ENCODE measurements at regions not wholly inside any gene's neighbourhood (a gene's known extent, or its start where the extent isn't known, plus 50 kb on each side); places are given as distances from the start of the nearest gene placed in this dataset.

- Histone ChIP-seq H3K4me2 (no peak overlapping the region), H3K9me2 (ENCODE audit: insufficient read depth) (no peaks in the 10 kb centered on the region; the same call in 1 of the 2 replicates), H4K20me1 (ENCODE audit: insufficient read depth) (no peaks in the 10 kb centered on the region), H3K4me3 (no peak overlapping the region), H2AFZ (no peak overlapping the region), H3K4me1 (replicated peaks; ENCODE audit: insufficient read depth) (no peaks in the 10 kb centered on the region), H3K79me2 (ENCODE audit: low read depth) (no peaks in the 10 kb centered on the region), H3K36me3 (ENCODE audit: low read depth) (no peaks in the 10 kb centered on the region), H3K9me3 (ENCODE audit: insufficient read depth, low read depth) (no peaks in the 10 kb centered on the region), H3K27ac (no peak overlapping the region), H3F3A (ENCODE audit: insufficient read depth, low read depth) (no peaks in the 10 kb centered on the region), H3K27me3 (ENCODE audit: insufficient read depth, low read depth) (no peaks in the 10 kb centered on the region)
- ChIA-PET CTCF (no interaction called here), POLR2A (ENCODE audit: unreplicated experiment) (no interaction called here)
- DNase-seq = no peak
- TF ChIP-seq EZH2 (IDR thresholded peaks at IDR 0.05; ENCODE audit: low read depth) = no peak
- no peak for TF ChIP-seq CTCF (conservative IDR thresholded peaks at IDR 0.05)
- intact Hi-C loops (cut with micrococcal nuclease; ENCODE audit: unreplicated experiment) = loop anchor here (10.0 kb wide), 1 partner anchor 550 kb away; no protein-coding TSS in a partner anchor
- BruUV-seq (replicated peaks) = no TSS peak
Observed at GRCh38 chr15:87805117-87805820, 451.3 kb downstream of the NTRK3 start.

- no peaks in the 10 kb centered on the region for H3K79me2 ChIP-seq (ENCODE audit: low read depth)
- H3K4me1 ChIP-seq (replicated peaks; ENCODE audit: insufficient read depth) = no peaks in the 10 kb centered on the region
- H3K36me3 ChIP-seq (ENCODE audit: low read depth) = no peaks in the 10 kb centered on the region
- CTCF ChIA-PET = no interaction called here
- POLR2A ChIA-PET (ENCODE audit: unreplicated experiment) = no interaction called here
- no peaks in the 10 kb centered on the region for H4K20me1 ChIP-seq (ENCODE audit: insufficient read depth)
- no peaks in the 10 kb centered on the region for H3K27me3 ChIP-seq (ENCODE audit: insufficient read depth, low read depth)
- no TSS peak for BruUV-seq (replicated peaks)
- DNase-seq = no peak
- H3K9me2 ChIP-seq (ENCODE audit: insufficient read depth) = no peaks in the 10 kb centered on the region; the same call in 1 of the 2 replicates
- no peaks in the 10 kb centered on the region for H3K9me3 ChIP-seq (ENCODE audit: insufficient read depth, low read depth)
- TF ChIP-seq CTCF (conservative IDR thresholded peaks at IDR 0.05) = no peak
- no peak for TF ChIP-seq EZH2 (IDR thresholded peaks at IDR 0.05; ENCODE audit: low read depth)
- H2AFZ ChIP-seq = no peak overlapping the region
- intact Hi-C loops (cut with micrococcal nuclease; ENCODE audit: unreplicated experiment) = loop anchor here (10.0 kb wide), 1 partner anchor 550 kb away; no protein-coding TSS in a partner anchor
- no peak overlapping the region for H3K27ac ChIP-seq
- no peak overlapping the region for H3K4me3 ChIP-seq
- no peaks in the 10 kb centered on the region for H3F3A ChIP-seq (ENCODE audit: insufficient read depth, low read depth)
- no peak overlapping the region for H3K4me2 ChIP-seq
Observed at GRCh38 chr15:87804451-87804850, 452.1 kb downstream of the NTRK3 start.

- TF ChIP-seq EZH2 (IDR thresholded peaks at IDR 0.05; ENCODE audit: low read depth) (no peak), CTCF (conservative IDR thresholded peaks at IDR 0.05) (no peak)
- H3K4me2 ChIP-seq = no peak overlapping the region
Observed at GRCh38 chr15:87799838-87800237, 456.7 kb downstream of the NTRK3 start.

More at GRCh38 chr15:87799838-87800237, 456.7 kb downstream of the NTRK3 start:
- H3K36me3 ChIP-seq (ENCODE audit: low read depth) = no peaks in the 10 kb centered on the region
- no peaks in the 10 kb centered on the region for H3K9me3 ChIP-seq (ENCODE audit: insufficient read depth, low read depth)
- no peaks in the 10 kb centered on the region for H4K20me1 ChIP-seq (ENCODE audit: insufficient read depth)
- no TSS peak for BruUV-seq (replicated peaks)
- H3K9me2 ChIP-seq (ENCODE audit: insufficient read depth) = no peaks in the 10 kb centered on the region
- DNase-seq = no peak
- H3K79me2 ChIP-seq (ENCODE audit: low read depth) = no peaks in the 10 kb centered on the region
- intact Hi-C loops (cut with micrococcal nuclease; ENCODE audit: unreplicated experiment) = loop anchor here (10.0 kb wide), 1 partner anchor 555 kb away; no protein-coding TSS in a partner anchor
- H2AFZ ChIP-seq = no peak overlapping the region
- H3K27me3 ChIP-seq (ENCODE audit: insufficient read depth, low read depth) = no peaks in the 10 kb centered on the region
- H3F3A ChIP-seq (ENCODE audit: insufficient read depth, low read depth) = no peaks in the 10 kb centered on the region
- ChIA-PET CTCF (no interaction called here), POLR2A (ENCODE audit: unreplicated experiment) (no interaction called here)
- H3K27ac ChIP-seq = no peak overlapping the region
- no peaks in the 10 kb centered on the region for H3K4me1 ChIP-seq (replicated peaks; ENCODE audit: insufficient read depth)
- H3K4me3 ChIP-seq = no peak overlapping the region

Data from PC-9 (cell line).